Hepatocyte (in vitro differentiated cells): ENCODE measurements at regions not wholly inside any gene's neighbourhood (a gene's known extent, or its start where the extent isn't known, plus 50 kb on each side); places are given as distances from the start of the nearest gene placed in this dataset.

Experiments used
- CTCF ChIP-seq: fragments of 200-600 bp; sonication (generic); IDR thresholded peaks from 2 replicates; pipeline ENCODE4 v1.5.1; 2016; ENCODE audit warnings: antibody characterized with exemption, mild to moderate bottlenecking; ENCODE audit not compliant: poor library complexity
- EZH2 ChIP-seq: fragments of 200-600 bp; sonication (generic); IDR thresholded peaks from 2 replicates; pipeline ENCODE4 v1.6.1; 2016; ENCODE audit warnings: antibody characterized with exemption, mild to moderate bottlenecking, borderline replicate concordance

DNA sequence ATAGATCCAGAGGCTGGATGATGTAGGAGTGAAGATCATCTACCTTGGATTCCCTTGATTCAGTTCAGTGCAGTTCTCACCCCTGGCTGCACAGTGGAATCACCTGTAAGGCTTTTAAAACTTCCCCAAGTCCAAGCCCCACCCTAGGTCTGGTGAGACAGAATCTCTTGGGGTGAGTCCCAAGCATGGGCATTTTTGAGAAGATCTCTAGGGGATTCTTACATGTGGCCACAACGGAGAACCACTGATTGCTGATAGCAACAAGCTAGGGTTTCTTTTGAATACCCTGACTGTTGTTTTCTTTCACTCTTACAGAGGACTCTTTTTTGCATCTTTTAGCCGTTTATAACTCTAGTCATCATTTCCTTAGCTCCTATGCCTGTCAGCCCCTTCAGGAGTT, 204.9 kb upstream of the RASGRP1 start:
- TF ChIP-seq CTCF = no peak
- TF ChIP-seq EZH2 = no peak
